ENCODE measurements at regions not wholly inside any gene's neighbourhood (a gene's known extent, or its start where the extent isn't known, plus 50 kb on each side); places are given as distances from the start of the nearest gene placed in this dataset.

DNA sequence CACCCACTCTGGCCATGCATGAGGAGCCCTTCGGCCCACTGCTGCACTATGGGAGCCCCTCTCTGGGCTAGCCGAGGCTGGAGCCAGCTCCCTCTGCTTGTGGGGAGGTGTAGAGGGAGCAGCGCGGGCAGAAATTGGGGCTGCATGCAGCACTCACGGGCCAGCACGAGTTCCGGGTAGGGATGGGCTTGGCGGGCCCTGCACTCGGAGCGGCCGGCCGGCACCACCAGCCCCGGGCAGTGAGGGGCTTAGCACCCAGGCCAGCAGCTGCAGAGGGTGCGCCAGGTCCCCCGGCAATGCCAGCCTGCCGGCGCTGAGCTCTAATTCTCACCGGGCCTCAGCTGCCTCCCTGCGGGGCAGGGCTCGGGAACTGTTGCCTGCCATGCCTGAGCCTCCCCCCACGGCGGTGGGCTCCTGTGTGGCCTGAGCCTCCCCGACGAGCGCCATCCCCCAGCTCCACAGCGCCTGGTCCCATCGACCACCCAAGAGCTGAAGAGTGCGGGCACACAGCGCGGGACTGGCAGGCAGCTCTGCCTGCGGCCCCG is 209.0 kb downstream of the LTN1 start:
- no peak for DNase-seq (ENCODE audit: low spot score)

- no peak for DNase-seq (ENCODE audit: low spot score)
Measured at GRCh38 chr21:28781602-28782276, 210.9 kb downstream of the LTN1 start.

- DNase-seq (ENCODE audit: low spot score) = no peak
Measured at GRCh38 chr21:28779914-28780313, 212.8 kb downstream of the LTN1 start.

DNA sequence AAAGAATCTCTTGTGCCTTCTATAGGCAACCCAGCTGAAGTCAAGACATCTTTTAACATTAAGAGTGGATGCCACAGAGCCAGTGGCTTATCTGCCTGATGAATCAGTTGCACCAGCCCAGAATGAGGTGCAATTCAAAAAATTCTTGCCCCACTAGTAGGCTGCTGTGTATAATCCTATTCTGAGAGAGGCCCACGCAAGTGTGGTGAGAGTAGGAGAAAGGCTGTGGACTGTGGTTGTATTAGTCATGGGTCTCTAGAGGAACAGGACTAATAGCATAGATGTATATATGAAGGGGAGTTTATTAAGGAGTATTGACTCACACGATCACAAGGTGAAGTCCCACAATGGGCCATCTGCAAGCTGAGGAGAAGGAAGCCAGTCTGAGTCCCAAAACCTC is 216.4 kb downstream of the LTN1 start:
- DNase-seq (ENCODE audit: low spot score) = no peak

DNA sequence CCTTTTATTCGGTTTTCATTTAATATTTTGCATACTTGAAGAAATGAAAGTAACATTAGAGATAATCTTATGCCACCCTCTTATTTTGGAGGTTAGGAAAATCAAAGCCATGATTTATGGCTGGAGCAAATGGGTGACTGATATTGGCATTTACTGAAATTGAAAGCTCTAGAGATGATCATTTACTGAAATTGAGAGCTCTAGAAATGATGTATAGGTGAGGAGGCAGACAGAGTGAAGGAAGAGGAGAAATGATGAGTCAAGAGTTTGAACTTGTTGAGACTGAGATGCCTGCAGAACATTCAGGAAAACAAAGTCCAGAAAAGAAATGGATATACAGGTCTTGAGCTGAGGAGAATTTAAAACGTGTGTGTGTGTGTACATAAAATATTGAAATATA is 217.6 kb downstream of the LTN1 start:
- DNase-seq (ENCODE audit: low spot score) = no peak

- DNase-seq (ENCODE audit: low spot score) = no peak
Measured at GRCh38 chr21:28773036-28773435, 219.6 kb downstream of the LTN1 start.

DNA sequence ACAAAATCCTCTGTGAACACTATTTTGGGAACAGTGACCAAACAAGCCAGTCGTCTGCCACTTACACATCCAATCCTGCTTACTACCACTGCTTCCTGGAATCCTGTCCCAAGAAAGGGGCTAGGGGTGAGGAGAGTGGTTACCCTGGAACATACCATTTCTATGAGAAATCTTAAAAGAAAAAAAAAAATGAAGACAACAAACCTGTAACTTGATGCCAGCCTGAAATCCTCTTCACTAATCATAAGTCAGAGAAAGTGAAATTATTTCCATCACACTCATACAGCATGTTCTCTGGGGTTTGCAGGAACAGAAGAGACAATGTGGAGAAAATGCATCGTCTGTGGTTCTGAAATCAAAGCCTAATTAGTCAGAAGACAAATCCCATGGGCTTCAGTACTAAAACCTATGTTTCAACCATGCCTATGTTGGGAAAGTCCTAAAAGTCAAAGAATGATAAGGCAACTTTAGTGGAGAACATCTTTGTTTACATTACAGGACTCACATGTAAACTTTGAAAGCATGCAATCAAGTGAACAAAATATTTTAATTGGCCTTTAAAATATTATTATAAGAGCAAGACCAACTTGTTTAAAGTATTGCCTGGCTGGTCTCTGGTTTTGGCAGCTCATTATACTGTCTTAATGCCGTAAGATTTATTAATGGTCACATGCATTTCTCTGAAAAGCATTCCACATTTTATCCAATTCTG is 220.7 kb downstream of the LTN1 start:
- no peak for DNase-seq (ENCODE audit: low spot score)

- DNase-seq (ENCODE audit: low spot score) = no peak
Measured at GRCh38 chr21:28770867-28771661, 221.6 kb downstream of the LTN1 start.

- DNase-seq (ENCODE audit: low spot score) = no peak
Measured at GRCh38 chr21:28769683-28770082, 223.0 kb downstream of the LTN1 start.

- DNase-seq (ENCODE audit: low spot score) = no peak
Measured at GRCh38 chr21:28768753-28769152, 223.9 kb downstream of the LTN1 start.

DNA sequence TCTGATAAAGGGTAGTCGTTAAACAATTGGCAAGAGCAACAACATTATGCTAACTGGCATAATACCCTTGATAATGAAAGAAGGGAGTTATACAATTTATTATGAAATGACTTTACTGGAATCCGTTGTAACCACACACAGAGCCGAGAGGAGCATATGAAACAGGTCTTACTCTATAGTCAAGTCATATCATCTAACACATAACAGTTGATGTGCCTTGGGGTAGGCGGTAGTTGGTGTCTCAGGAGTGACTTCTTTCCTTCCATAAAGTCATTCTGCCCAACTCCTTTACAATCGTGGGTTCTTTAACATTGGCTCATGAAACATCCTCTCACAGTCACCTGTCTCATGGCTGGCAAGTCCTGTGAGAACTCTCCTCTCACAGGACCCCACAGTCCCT is 225.2 kb downstream of the LTN1 start:
- DNase-seq (ENCODE audit: low spot score) = no peak

DNA sequence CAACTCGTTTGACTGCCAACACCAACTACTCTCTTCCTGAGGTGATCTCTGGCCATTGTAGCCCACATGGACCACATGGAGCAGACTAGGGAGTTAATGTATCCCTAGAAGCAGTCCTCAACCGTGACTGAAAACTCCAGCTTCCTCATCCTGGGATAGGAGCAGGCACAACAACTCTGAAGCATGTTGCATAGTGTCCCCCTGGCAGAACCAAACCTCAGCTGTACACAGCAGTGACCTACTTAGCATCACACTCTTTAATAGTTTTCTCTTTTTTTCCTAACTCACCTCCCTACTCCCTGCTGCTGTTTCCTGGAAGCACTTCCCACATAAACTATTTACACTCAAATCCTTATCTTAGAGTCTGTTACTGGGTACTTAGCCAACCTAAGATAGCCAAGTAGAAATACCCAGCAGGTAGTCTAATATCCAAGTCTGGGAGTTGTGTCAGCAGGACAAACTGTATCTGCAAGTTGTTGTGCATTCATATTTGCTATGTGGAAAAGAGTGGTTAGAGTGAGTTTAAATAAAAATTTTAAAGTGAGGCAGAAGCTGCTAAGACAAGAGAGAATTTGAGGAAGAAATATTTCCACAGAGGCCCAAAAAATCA is 228.8 kb downstream of the LTN1 start:
- DNase-seq (ENCODE audit: low spot score) = no peak

GRCh38 chr21:28762357-28762735 is 230.3 kb downstream of the LTN1 start:
- no peak for DNase-seq (ENCODE audit: low spot score)

DNA sequence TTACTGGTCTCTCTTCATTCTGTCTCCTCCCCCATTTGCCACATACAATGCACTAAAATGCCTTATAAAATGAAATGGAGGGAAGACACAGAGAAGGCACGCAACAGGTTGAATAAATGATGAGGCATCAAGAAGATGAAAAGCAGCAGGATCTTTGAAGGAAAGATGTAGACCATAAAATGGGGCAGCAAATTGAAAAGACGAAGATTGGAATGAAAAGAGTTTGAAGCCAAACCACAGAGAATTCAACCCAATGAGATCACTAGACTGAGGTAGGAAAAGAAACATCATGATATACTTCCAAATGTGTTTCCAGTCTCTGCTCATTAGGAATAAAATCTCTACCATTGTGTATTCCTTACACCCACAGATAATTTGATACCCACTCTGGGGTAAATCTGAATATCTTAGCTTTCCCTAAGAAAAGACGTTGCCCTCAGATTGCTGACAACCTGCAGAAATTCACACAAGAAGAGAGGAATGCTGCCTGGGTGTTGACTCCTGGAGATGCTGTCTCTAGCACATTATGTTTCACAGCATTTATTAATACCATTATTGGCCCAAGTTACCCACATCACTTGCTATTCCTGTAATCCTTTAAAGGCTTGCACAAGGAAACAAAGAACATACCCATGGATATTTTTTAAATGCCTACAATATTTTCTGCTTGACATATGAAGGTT is 230.9 kb downstream of the LTN1 start:
- no peak for DNase-seq (ENCODE audit: low spot score)

- no peak for DNase-seq (ENCODE audit: low spot score)
Measured at GRCh38 chr21:28758883-28759242, 233.8 kb downstream of the LTN1 start.

DNA sequence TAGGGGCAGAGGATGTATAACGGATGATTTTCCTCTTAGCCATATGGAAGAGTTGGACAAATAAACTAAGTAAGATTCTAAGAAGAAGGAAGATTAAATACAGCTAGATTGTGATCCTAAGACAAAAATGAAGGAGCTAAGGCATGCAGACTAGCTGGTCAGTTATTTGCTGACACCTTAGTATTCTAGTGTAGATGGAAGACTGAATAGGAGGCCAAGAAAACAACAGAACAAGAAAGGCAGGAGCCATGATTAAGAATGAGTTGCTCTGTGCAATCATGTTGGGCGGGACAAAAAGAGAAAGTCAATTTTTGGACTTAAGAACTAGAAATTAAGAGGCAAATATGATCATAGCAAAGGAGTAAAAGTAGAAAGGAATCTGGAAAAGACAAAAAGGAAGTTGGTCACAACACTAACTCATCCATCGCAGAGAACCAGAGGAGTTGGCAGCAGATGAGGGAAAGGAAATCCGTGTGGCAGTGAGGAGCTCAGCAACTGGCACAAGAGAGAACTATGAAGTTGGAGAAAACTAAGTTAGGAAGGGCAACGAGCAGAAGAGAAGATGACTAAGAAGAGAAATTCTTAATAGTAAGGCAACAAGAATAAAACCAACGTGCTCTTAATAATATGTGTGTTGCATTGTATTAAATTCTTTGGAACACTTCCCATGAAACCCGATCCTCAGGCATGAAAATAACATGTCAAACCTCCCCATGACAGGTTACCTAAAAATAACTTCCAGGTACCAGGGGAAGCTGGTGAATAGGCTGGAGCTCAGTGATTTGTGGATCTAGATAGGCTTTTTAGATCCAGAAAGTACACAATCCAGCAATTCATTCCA is 234.4 kb downstream of the LTN1 start:
- DNase-seq (ENCODE audit: low spot score) = no peak

GRCh38 chr21:28754862-28755261 is 237.8 kb downstream of the LTN1 start:
- no peak for DNase-seq (ENCODE audit: low spot score)

DNA sequence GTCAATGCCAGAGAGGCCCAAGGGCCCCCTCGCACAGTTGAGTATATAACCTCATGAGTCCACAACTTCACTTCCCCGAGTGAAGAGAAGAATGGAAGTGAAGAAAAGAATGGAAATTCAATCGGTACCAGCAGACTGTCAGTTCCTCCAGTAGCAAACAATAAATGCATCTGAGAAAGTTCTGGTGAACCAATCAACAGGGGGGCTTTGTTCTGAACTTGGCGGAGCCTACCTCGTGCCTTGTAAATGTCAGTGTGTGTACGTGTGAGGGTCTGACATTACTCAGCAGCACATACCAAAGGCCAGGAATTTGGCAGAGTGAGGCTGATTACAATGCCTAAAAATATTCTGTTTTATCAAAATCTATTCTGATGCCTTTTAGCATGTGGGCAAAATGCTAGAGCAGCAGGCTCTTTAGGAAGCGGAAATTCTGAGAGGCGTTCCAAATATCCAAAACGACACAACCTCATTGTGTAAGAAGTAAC is 238.5 kb downstream of the LTN1 start:
- DNase-seq (ENCODE audit: low spot score) = no peak

DNA sequence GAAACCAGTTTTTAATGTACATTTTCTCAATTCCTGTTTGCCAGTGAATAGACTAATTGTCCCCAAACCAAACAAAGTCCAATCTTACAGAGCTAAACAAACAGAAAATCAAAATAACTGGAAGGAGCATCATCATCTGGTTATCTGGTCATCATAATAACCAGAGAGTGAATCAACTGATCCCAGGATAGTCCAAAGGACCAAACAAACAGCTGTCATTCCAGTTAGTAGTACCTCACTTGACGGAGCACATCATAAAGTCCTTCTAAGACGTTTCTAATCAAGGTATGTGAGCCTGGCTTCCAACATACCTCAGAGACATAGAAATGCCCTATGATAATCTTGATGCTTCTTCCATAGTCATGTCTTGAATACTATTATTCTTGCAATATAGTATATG is 240.5 kb downstream of the LTN1 start:
- DNase-seq (ENCODE audit: low spot score) = no peak

- DNase-seq (ENCODE audit: low spot score) = no peak
Measured at GRCh38 chr21:28751176-28751575, 241.5 kb downstream of the LTN1 start.

- no peak for DNase-seq (ENCODE audit: low spot score)
Measured at GRCh38 chr21:28750565-28750964, 242.1 kb downstream of the LTN1 start.
